GM18505 (cell line): ENCODE measurements at regions not wholly inside any gene's neighbourhood (a gene's known extent, or its start where the extent isn't known, plus 50 kb on each side); places are given as distances from the start of the nearest gene placed in this dataset.

Experiments used
- ATAC-seq: cut with Tn5 transposase; IDR thresholded peaks from one replicate; pipeline ENCODE4 v1.9.1; 2021; ENCODE audit not compliant: unreplicated experiment
- POLR2A ChIP-seq: IDR thresholded peaks from 4 replicates; pipeline ENCODE4 v1.6.1; 2011; ENCODE audit warnings: borderline replicate concordance; ENCODE audit not compliant: insufficient read depth, insufficient read length; ENCODE audit errors: extremely low read depth

DNA sequence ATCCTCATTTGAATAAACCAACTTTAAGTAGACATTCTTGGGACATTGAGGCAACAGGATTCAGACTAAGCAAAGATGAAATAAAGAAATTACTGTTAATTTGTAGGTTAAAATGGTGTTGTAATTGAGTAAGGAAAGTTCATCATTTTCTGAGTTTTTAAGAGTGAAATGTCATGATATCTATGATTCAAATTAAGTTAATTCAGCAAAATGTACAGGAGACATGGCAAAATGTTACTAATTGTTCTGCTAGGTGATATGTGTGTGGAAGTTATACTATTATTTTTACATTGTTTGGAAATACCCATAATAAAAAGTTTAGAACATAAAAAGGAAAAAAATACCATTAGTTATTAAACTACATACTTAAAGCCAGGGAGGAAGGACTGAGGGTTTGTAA is 55.0 kb upstream of the EGLN3 start:
- no peak for ATAC-seq
- TF ChIP-seq POLR2A: no peak

DNA sequence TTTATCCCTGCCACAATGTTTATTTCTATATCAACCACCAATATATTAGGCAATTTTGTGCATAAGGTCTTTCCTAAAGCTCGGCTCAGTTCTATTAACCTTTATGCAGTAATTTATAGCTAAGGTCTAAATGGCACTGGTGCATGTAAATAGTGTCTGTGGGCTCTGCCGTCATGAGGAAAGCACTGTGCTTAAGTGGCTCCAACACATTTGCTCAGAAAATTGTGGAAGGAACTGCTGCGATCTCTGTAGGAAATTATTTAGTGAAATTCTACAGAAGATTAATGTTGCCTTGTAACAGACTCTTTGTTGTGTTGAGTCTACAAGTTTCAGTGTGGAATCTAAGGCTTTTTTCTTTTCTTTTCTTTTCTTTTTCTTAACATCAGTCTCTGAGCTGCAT is 54.0 kb upstream of the EGLN3 start:
- ATAC-seq: no peak
- TF ChIP-seq POLR2A: no peak

DNA sequence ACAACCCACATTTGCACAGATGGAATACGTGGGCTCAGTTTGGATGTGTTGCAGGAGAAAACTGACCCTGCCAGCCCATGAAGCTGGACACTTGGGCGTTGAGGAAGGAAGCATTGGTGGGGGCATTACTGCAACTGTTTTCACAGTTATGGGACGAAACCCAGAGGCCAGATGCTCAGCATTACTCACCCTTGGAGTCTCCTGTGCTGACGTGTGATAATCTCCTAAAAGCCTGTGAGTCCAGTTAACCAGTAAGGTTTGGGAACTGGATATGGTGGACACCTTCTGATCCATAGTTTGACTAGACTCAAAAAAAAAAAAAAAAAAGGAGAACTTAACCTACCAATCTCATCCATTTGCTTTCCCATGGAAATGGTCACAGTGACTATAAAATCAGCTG is 52.8 kb upstream of the EGLN3 start:
- no peak for ATAC-seq
- no peak for TF ChIP-seq POLR2A

DNA sequence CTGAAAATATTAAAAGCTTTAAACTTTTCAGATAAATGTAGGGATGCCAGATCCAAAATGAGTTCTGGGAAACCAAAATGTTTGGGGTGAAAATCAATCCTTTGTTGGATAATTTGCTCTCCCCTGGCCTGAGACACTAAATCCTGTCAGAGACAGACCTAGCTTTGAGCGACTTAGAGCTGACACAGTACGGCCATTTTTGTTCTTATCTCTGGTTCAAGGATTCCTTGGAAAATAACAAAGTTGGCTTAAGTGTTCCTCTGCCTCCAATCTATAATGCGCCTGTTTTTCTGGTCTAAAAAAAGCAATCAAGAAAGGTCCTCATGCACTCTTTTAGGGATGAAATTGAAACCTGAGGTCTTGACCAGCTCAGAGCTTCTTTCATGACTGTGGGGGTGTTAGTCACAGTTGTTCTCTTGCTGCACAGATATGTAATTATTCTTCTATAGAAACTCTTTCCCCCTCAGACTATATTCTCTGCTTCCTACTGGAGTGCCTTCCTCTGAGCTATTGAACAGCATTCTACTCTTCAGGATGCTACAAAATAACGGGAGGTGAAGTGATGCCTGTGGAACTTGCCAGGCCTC is 52.3 kb upstream of the EGLN3 start:
- no peak for ATAC-seq
- TF ChIP-seq POLR2A: no peak
